ENCODE measurements at regions not wholly inside any gene's neighbourhood (a gene's known extent, or its start where the extent isn't known, plus 50 kb on each side); places are given as distances from the start of the nearest gene placed in this dataset.

- TF ChIP-seq, protein P1, sequence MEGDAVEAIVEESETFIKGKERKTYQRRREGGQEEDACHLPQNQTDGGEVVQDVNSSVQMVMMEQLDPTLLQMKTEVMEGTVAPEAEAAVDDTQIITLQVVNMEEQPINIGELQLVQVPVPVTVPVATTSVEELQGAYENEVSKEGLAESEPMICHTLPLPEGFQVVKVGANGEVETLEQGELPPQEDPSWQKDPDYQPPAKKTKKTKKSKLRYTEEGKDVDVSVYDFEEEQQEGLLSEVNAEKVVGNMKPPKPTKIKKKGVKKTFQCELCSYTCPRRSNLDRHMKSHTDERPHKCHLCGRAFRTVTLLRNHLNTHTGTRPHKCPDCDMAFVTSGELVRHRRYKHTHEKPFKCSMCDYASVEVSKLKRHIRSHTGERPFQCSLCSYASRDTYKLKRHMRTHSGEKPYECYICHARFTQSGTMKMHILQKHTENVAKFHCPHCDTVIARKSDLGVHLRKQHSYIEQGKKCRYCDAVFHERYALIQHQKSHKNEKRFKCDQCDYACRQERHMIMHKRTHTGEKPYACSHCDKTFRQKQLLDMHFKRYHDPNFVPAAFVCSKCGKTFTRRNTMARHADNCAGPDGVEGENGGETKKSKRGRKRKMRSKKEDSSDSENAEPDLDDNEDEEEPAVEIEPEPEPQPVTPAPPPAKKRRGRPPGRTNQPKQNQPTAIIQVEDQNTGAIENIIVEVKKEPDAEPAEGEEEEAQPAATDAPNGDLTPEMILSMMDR (IDR thresholded peaks at IDR 0.05) = no peak
- TF ChIP-seq POLR2A (IDR thresholded peaks at IDR 0.05) = no peak
Observed at GRCh38 chr21:24844671-24845070, 762.6 kb downstream of the MRPL39 start.
